MCF 10A (cell line): ENCODE measurements at regions not wholly inside any gene's neighbourhood (a gene's known extent, or its start where the extent isn't known, plus 50 kb on each side); places are given as distances from the start of the nearest gene placed in this dataset.

Source experiments
- BruUV-seq: library from RNA; stranded (reverse); fragments of 400-500 nt; replicated peaks from 2 replicates; lab custom pipeline; 2021; lab: Mats Ljungman, UMichigan
- CTCF ChIA-PET: fragments of 300-600 bp; sonication (Branson Sonifier 250); formaldehyde crosslinking; extraction: SDS; loops from one replicate; lab custom pipeline; 2021; ENCODE audit warnings: antibody characterized with exemption, inconsistent platforms; lab: Yijun Ruan, JAX
- POLR2A ChIA-PET: fragments of 300-600, 350-650 bp; sonication (Branson Sonifier 250); formaldehyde crosslinking; extraction: SDS; loops from one replicate; lab custom pipeline; 2020; ENCODE audit warnings: antibody characterized with exemption, inconsistent platforms; lab: Yijun Ruan, JAX
- DNase-seq: peaks from one replicate; pipeline ENCODE4 v3.0.0-alpha.2; 2018; ENCODE audit not compliant: unreplicated experiment
- H3K27ac Mint-ChIP-seq: one replicate; pipeline ENCODE4 v1.8.0; 2022; ENCODE audit warnings: mild to moderate bottlenecking, low read depth, mixed read lengths; ENCODE audit not compliant: unreplicated experiment
- H3K27me3 Mint-ChIP-seq: one replicate; pipeline ENCODE4 v1.8.0; 2022; ENCODE audit warnings: mixed read lengths; ENCODE audit not compliant: insufficient read depth, unreplicated experiment
- H3K36me3 Mint-ChIP-seq: one replicate; pipeline ENCODE4 v1.8.0; 2022; ENCODE audit warnings: mild to moderate bottlenecking, moderate library complexity, mixed read lengths; ENCODE audit not compliant: insufficient read depth, unreplicated experiment
- H3K4me1 Mint-ChIP-seq: one replicate; pipeline ENCODE4 v1.8.0; 2022; ENCODE audit warnings: mixed read lengths; ENCODE audit not compliant: insufficient read depth, unreplicated experiment
- H3K4me3 Mint-ChIP-seq: one replicate; pipeline ENCODE4 v1.8.0; 2022; ENCODE audit warnings: mild to moderate bottlenecking, moderate library complexity, mixed read lengths; ENCODE audit not compliant: unreplicated experiment
- H3K9me3 Mint-ChIP-seq: one replicate; pipeline ENCODE4 v1.8.0; 2022; ENCODE audit warnings: mixed read lengths; ENCODE audit not compliant: unreplicated experiment
- intact Hi-C: fragments of 100-400 bp; cut with micrococcal nuclease; formaldehyde crosslinking; loops from 2 replicates; pipeline ENCODE4 v1.14.1; 2022
- TF ChIP-seq, protein P1 (sequence below): fragments of 200-600 bp; IDR thresholded peaks from one replicate; pipeline ENCODE4 v1.8.0; 2022; ENCODE audit warnings: antibody characterized with exemption, mild to moderate bottlenecking; ENCODE audit not compliant: unreplicated experiment

DNA sequence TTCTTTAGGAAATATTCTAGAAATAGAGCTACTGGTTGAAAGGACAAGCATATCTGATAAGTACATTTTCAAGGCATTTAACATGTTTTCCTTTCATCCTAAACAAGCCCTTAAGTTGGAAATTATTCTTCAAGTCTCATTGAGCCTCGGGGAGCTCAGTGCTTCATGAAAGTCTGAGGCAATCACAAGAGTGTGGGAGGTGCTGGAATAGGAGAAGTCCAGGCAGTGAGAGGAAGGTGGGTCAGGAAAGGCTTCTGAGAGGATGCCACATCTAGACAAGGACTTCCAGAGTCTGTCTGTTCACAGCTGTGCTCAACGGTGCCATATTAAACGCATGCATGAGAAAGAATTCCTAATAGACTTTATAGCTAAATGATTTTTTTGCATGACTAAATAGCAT is 69.8 kb downstream of the CD83 start:
- no peak for DNase-seq
- Mint-ChIP-seq H3K36me3 (no peaks in the 10 kb centered on the region), H3K9me3 (no peaks in the 10 kb centered on the region), H3K4me3 (no peak overlapping the region), H3K4me1 (no peaks in the 10 kb centered on the region), H3K27ac (no peak overlapping the region), H3K27me3 (no peaks in the 10 kb centered on the region)
- intact Hi-C loops: no loop called here
- POLR2A ChIA-PET: interaction anchor here (1.2 kb wide), 1 partner anchor 17 kb away, joined by 3 read pairs; no protein-coding TSS in a partner anchor
- CTCF ChIA-PET: interaction anchor here (0.7 to 1.0 kb wide), 2 partner anchors 43 to 402 kb away, joined by 3 read pairs; no protein-coding TSS in a partner anchor
- no TSS peak for BruUV-seq
- TF ChIP-seq, protein P1, sequence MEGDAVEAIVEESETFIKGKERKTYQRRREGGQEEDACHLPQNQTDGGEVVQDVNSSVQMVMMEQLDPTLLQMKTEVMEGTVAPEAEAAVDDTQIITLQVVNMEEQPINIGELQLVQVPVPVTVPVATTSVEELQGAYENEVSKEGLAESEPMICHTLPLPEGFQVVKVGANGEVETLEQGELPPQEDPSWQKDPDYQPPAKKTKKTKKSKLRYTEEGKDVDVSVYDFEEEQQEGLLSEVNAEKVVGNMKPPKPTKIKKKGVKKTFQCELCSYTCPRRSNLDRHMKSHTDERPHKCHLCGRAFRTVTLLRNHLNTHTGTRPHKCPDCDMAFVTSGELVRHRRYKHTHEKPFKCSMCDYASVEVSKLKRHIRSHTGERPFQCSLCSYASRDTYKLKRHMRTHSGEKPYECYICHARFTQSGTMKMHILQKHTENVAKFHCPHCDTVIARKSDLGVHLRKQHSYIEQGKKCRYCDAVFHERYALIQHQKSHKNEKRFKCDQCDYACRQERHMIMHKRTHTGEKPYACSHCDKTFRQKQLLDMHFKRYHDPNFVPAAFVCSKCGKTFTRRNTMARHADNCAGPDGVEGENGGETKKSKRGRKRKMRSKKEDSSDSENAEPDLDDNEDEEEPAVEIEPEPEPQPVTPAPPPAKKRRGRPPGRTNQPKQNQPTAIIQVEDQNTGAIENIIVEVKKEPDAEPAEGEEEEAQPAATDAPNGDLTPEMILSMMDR: no peak

DNA sequence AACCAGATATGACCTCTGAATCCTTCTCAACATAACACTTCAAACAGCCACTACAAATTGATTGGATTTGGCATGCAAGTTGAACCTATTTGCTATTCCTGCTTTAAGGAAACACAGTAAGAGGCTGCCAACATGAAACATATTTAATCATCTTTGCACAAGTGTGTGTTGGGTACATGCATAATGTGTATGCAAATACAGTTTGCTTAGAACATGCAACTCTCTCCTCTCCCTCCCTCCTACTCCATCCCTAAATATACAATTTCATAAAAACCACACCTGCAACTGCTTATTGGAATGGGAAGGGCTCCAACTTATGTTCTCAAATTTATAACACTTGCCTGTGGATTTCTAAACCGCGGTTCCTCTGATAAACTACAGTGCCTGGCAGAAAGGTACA is 71.5 kb downstream of the CD83 start:
- intact Hi-C loops: no loop called here
- ChIA-PET POLR2A (no interaction called here), CTCF (no interaction called here)
- BruUV-seq: no TSS peak
- H3K27ac Mint-ChIP-seq: no peak overlapping the region
- no peaks in the 10 kb centered on the region for H3K9me3 Mint-ChIP-seq
- no peak overlapping the region for H3K4me3 Mint-ChIP-seq
- H3K4me1 Mint-ChIP-seq: no peaks in the 10 kb centered on the region
- TF ChIP-seq, protein P1: no peak
- H3K36me3 Mint-ChIP-seq: no peaks in the 10 kb centered on the region
- no peaks in the 10 kb centered on the region for H3K27me3 Mint-ChIP-seq
- no peak for DNase-seq

DNA sequence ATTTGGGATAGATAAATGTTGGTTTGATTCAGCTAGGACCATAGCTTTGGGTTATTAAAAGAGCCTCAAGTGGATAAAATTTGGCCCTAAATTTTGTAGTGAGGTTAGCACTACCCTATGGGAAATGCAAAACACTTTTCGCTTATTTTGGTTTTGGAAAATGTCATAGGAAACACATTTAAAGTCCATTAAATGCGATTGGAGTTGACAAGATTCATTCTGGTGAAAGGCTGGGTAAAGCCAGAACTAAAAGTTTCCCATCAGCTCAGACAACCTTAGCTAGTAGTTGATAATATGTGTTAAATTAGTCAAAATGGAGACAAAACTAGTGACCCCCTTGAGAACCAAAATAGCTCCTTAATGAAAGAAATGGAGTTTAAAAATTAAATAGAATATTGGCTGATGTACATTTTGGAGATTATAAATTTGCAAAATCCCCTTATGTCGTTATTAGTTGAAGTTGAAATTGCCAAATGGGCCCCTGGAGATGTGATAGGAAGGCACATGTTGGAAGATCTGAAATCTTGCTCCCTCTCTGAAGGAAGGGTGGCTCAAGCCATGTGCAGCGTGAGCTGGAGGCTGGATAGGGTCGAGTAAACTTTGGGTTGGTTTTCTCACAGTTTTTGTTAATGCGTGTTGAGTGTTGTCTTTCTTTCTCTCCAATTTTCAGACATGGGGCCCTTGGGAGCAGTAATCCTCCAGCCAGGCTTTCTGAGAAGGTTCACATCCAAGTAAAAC is 72.8 kb downstream of the CD83 start:
- POLR2A ChIA-PET: interaction anchor here (0.6 kb wide), 1 partner anchor 1287 kb away, joined by 3 read pairs; no protein-coding TSS in a partner anchor
- TF ChIP-seq, protein P1: no peak
- DNase-seq: no peak
- Mint-ChIP-seq H3K27me3 (no peaks in the 10 kb centered on the region), H3K4me1 (no peaks in the 10 kb centered on the region), H3K36me3 (no peaks in the 10 kb centered on the region), H3K27ac (no peak overlapping the region), H3K4me3 (no peak overlapping the region), H3K9me3 (no peaks in the 10 kb centered on the region)
- BruUV-seq: no TSS peak
- CTCF ChIA-PET: no interaction called here
- intact Hi-C loops: no loop called here

DNA sequence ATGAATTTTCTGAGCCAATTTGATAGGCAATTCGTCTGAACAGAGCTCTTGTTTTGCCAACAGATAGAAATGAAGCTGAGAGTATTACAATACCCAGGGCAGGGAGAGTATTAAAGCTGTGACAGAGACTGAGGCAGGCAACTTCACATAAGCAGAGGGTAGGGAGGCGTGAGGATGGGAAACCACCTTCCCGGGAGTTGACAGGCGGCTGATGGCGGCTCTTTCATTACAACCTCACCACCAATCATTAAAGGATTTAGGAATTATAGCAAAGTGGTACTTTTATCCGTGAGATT is 73.3 kb downstream of the CD83 start:
- intact Hi-C loops: no loop called here
- Mint-ChIP-seq H3K27ac (no peak overlapping the region), H3K4me3 (no peak overlapping the region), H3K36me3 (no peaks in the 10 kb centered on the region), H3K9me3 (no peaks in the 10 kb centered on the region), H3K27me3 (no peaks in the 10 kb centered on the region), H3K4me1 (no peaks in the 10 kb centered on the region)
- POLR2A ChIA-PET: interaction anchor here (0.6 kb wide), 1 partner anchor 1286 kb away, joined by 3 read pairs; no protein-coding TSS in a partner anchor
- DNase-seq: no peak
- CTCF ChIA-PET: no interaction called here
- TF ChIP-seq, protein P1: no peak
- BruUV-seq: no TSS peak
